Panc1 (cell line): ENCODE measurements at regions not wholly inside any gene's neighbourhood (a gene's known extent, or its start where the extent isn't known, plus 50 kb on each side); places are given as distances from the start of the nearest gene placed in this dataset.

Experiments used
- ATAC-seq: fragments of 200-7000 bp; cut with Tn5 transposase; 2 replicates; pipeline ENCODE4 v1.9.1; 2020; ENCODE audit warnings: mild to moderate bottlenecking, moderate library complexity
- BruUV-seq: library from RNA; stranded (reverse); fragments of 400-500 nt; replicated peaks from 2 replicates; lab custom pipeline; 2021; lab: Mats Ljungman, UMichigan
- CTCF ChIA-PET: fragments of 300-600 bp; sonication (Branson Sonifier 250); formaldehyde crosslinking; loops from one replicate; lab custom pipeline; 2022; ENCODE audit warnings: antibody characterized with exemption; lab: Charles Lee
- POLR2A ChIA-PET: fragments of 300-600 bp; sonication (Branson Sonifier 250); formaldehyde crosslinking; loops from one replicate; lab custom pipeline; 2022; ENCODE audit warnings: antibody characterized with exemption; lab: Charles Lee
- DNase-seq: peaks from one replicate; pipeline ENCODE4 v3.0.0-alpha.2; 2010; ENCODE audit warnings: low read depth, low spot score
- H3K27ac ChIP-seq: 2 replicates; pipeline ENCODE4 v1.5.1; 2011; ENCODE audit warnings: mild to moderate bottlenecking, low read length, inconsistent platforms
- H3K27me3 ChIP-seq: fragments of 200-500 bp; sonication (Bioruptor generic); 2 replicates; pipeline ENCODE4 v1.6.0; 2014; ENCODE audit warnings: low read length, inconsistent platforms; ENCODE audit not compliant: control insufficient read depth, insufficient read depth
- H3K36me3 ChIP-seq: fragments of 200-500 bp; sonication (Bioruptor generic); 2 replicates; pipeline ENCODE4 v1.5.1; 2014; ENCODE audit warnings: inconsistent platforms, mild to moderate bottlenecking, low read length, moderate library complexity; ENCODE audit not compliant: control insufficient read depth, insufficient read depth
- H3K4me1 ChIP-seq: 2 replicates; pipeline ENCODE4 v1.5.1; 2011; ENCODE audit warnings: inconsistent platforms, mild to moderate bottlenecking, low read length, moderate library complexity; ENCODE audit not compliant: control insufficient read depth, insufficient read depth
- H3K4me3 ChIP-seq, 2 experiments: 2 replicates each; pipeline ENCODE4 v1.5.1; 2011 to 2012; ENCODE audit warnings: low read depth in 2 of 2, low read length in 2 of 2, mild to moderate bottlenecking in 2 of 2, inconsistent platforms in 1 of 2, moderate library complexity in 1 of 2
- H3K9me3 ChIP-seq: fragments of 200-500 bp; sonication (Bioruptor generic); 2 replicates; pipeline ENCODE4 v1.5.1; 2014; ENCODE audit warnings: low read depth, mild to moderate bottlenecking, inconsistent platforms, low read length, moderate library complexity; ENCODE audit not compliant: control insufficient read depth, insufficient read depth
- POLR2AphosphoS5 ChIP-seq: IDR thresholded peaks from 2 replicates; pipeline ENCODE4 v1.6.1; 2012; ENCODE audit warnings: mild to moderate bottlenecking, low read depth, low read length, moderate library complexity
- SIN3A ChIP-seq: IDR thresholded peaks from 2 replicates; pipeline ENCODE4 v1.6.1; 2012; ENCODE audit warnings: low read depth, mild to moderate bottlenecking, low read length, moderate library complexity, borderline replicate concordance; ENCODE audit not compliant: insufficient read depth
- TCF7L2 ChIP-seq: IDR thresholded peaks from 2 replicates; pipeline ENCODE4 v1.6.1; 2011; ENCODE audit warnings: mild to moderate bottlenecking, low read depth, low read length, inconsistent platforms
- in situ Hi-C: cut with HindIII; loops from 2 replicates; pipeline ENCODE4 v1.10.0; 2016; ENCODE audit warnings: low sequenced_read_pairs, low pct_unique_long_range_greater_than_20kb
- intact Hi-C: fragments of 100-400 bp; cut with micrococcal nuclease; formaldehyde crosslinking; loops from one replicate; pipeline ENCODE4 v1.10.0; 2022; ENCODE audit not compliant: unreplicated experiment
- TF ChIP-seq, protein P1 (sequence below), 2 experiments: IDR thresholded peaks; 2 replicates each; pipeline ENCODE4 v1.6.1; 2011 to 2012; ENCODE audit warnings: low read depth in 2 of 2, control low read depth in 1 of 2, low read length in 1 of 2, mild to moderate bottlenecking in 1 of 2, moderate library complexity in 1 of 2; ENCODE audit not compliant: insufficient read depth in 1 of 2
- TF ChIP-seq, protein P2 (sequence below): fragments of 450-650 bp; IDR thresholded peaks from 2 replicates; pipeline ENCODE4 v1.5.1; 2017; ENCODE audit warnings: mild to moderate bottlenecking

DNA sequence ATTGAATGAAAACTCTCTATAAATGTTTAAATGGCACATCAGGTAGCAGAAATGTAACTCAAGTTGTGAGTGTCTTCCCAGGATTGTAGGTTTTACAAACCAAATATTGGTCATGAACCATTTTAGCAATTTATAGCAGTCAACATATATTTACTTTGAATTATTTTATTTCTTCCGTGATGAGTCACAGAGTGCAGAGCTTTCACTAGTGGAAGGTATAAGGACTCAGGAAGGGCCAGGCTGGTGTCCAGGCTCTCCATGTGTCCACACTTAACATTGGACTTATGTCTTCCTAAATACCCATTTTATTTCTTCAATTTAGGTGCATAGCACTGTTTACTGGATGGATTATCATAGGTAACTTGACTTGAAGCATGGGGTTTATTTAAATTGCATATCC is 120.9 kb downstream of the OLIG3 start:
- Histone ChIP-seq H3K27me3 (no peaks in the 10 kb centered on the region), H3K36me3 (no peaks in the 10 kb centered on the region), H3K9me3 (no peaks in the 10 kb centered on the region), H3K27ac (no peak overlapping the region), H3K4me1 (no peaks in the 10 kb centered on the region), H3K4me3 (no peak overlapping the region)
- CTCF ChIA-PET: no interaction called here
- no TSS peak for BruUV-seq
- in situ Hi-C loops (no loop called here), intact Hi-C loops (no loop called here)
- POLR2A ChIA-PET: interaction anchor here (0.7 kb wide), 1 partner anchor 11 kb away, joined by 3 read pairs; no protein-coding TSS in a partner anchor
- no peak for DNase-seq
- ATAC-seq: no peak
- TF ChIP-seq, protein P1, sequence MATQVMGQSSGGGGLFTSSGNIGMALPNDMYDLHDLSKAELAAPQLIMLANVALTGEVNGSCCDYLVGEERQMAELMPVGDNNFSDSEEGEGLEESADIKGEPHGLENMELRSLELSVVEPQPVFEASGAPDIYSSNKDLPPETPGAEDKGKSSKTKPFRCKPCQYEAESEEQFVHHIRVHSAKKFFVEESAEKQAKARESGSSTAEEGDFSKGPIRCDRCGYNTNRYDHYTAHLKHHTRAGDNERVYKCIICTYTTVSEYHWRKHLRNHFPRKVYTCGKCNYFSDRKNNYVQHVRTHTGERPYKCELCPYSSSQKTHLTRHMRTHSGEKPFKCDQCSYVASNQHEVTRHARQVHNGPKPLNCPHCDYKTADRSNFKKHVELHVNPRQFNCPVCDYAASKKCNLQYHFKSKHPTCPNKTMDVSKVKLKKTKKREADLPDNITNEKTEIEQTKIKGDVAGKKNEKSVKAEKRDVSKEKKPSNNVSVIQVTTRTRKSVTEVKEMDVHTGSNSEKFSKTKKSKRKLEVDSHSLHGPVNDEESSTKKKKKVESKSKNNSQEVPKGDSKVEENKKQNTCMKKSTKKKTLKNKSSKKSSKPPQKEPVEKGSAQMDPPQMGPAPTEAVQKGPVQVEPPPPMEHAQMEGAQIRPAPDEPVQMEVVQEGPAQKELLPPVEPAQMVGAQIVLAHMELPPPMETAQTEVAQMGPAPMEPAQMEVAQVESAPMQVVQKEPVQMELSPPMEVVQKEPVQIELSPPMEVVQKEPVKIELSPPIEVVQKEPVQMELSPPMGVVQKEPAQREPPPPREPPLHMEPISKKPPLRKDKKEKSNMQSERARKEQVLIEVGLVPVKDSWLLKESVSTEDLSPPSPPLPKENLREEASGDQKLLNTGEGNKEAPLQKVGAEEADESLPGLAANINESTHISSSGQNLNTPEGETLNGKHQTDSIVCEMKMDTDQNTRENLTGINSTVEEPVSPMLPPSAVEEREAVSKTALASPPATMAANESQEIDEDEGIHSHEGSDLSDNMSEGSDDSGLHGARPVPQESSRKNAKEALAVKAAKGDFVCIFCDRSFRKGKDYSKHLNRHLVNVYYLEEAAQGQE (IDR thresholded peaks at IDR 0.05; ENCODE audit: insufficient read depth in 1 of 2, low read depth in 2 of 2, low read length in 1 of 2): no peak
- TF ChIP-seq SIN3A (no peak), TCF7L2 (no peak), POLR2AphosphoS5 (no peak)
- TF ChIP-seq, protein P2, sequence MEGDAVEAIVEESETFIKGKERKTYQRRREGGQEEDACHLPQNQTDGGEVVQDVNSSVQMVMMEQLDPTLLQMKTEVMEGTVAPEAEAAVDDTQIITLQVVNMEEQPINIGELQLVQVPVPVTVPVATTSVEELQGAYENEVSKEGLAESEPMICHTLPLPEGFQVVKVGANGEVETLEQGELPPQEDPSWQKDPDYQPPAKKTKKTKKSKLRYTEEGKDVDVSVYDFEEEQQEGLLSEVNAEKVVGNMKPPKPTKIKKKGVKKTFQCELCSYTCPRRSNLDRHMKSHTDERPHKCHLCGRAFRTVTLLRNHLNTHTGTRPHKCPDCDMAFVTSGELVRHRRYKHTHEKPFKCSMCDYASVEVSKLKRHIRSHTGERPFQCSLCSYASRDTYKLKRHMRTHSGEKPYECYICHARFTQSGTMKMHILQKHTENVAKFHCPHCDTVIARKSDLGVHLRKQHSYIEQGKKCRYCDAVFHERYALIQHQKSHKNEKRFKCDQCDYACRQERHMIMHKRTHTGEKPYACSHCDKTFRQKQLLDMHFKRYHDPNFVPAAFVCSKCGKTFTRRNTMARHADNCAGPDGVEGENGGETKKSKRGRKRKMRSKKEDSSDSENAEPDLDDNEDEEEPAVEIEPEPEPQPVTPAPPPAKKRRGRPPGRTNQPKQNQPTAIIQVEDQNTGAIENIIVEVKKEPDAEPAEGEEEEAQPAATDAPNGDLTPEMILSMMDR: no peak

DNA sequence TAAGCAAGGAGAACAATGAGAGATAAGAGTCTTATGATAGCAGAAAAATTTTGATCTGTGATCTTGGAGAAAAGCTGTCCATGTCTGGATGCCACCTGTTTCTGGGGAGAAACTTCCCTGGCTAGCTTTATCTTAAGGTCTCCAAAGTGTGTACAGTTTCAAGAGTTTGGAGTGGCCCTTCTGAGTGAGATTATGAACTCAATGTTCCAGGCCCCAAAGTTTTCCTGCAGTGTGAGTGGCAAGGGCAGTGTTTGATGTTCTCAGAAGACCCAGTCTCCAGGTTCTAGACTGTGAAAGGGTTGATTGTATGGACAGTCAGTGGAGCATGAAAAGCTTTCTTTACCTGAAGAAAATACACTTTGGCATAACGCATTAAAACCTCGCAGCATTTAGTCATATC is 121.7 kb downstream of the OLIG3 start:
- Histone ChIP-seq H3K27ac (no peak overlapping the region), H3K4me1 (no peaks in the 10 kb centered on the region), H3K36me3 (no peaks in the 10 kb centered on the region), H3K27me3 (no peaks in the 10 kb centered on the region), H3K4me3 (no peak overlapping the region), H3K9me3 (no peaks in the 10 kb centered on the region)
- POLR2A ChIA-PET: interaction anchor here (0.7 kb wide), 1 partner anchor 11 kb away, joined by 3 read pairs; no protein-coding TSS in a partner anchor
- in situ Hi-C loops: no loop called here
- no TSS peak for BruUV-seq
- DNase-seq: no peak
- no peak for ATAC-seq
- CTCF ChIA-PET: no interaction called here
- no peak for TF ChIP-seq SIN3A
- TF ChIP-seq, protein P2: no peak
- no peak for TF ChIP-seq TCF7L2
- no peak for TF ChIP-seq POLR2AphosphoS5
- intact Hi-C loops: no loop called here

DNA sequence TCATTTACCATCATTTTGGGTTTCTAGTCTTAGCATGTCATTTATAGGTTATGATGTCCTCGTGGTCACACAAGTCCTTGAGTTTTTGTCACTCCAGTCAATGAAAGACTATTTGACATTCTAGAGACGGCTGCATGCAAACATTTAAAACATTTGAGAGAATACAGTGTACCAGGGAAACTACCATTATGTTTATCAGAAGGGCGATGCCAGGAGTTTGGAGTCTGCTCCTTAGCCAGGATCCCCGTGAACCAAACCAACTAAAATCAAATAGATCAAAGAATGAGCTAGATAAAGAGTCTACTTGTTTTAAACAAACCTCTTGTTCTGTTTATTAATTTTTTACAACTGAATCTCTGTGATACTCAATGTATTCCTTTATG is 122.6 kb downstream of the OLIG3 start:
- DNase-seq: no peak
- TF ChIP-seq, protein P2: peak; percentile 14
- no peak for TF ChIP-seq SIN3A
- TF ChIP-seq, protein P1 (IDR thresholded peaks at IDR 0.05; ENCODE audit: insufficient read depth in 1 of 2, low read depth in 2 of 2, low read length in 1 of 2): no peak
- Histone ChIP-seq H3K36me3 (no peaks in the 10 kb centered on the region), H3K4me3 (no peak overlapping the region), H3K27ac (no peak overlapping the region), H3K4me1 (no peaks in the 10 kb centered on the region), H3K9me3 (no peaks in the 10 kb centered on the region), H3K27me3 (no peaks in the 10 kb centered on the region)
- ChIA-PET CTCF (no interaction called here), POLR2A (no interaction called here)
- BruUV-seq: no TSS peak
- intact Hi-C loops (no loop called here), in situ Hi-C loops (no loop called here)
- no peak for ATAC-seq
